ENCODE measurements at regions not wholly inside any gene's neighbourhood (a gene's known extent, or its start where the extent isn't known, plus 50 kb on each side); places are given as distances from the start of the nearest gene placed in this dataset.

- TF ChIP-seq EZH2 (IDR thresholded peaks at IDR 0.05): no peak
- no peak for TF ChIP-seq POLR2AphosphoS5 (IDR thresholded peaks at IDR 0.05; ENCODE audit: borderline replicate concordance, low read depth, low read length)
Measured at GRCh38 chr12:90020014-90020413, 311.4 kb upstream of the ATP2B1 start.
